Kidney (tissue), 13 donors: ENCODE measurements at regions not wholly inside any gene's neighbourhood (a gene's known extent, or its start where the extent isn't known, plus 50 kb on each side); places are given as distances from the start of the nearest gene placed in this dataset.

Experiments used
- DNase-seq, 5 donors: peaks; one replicate each; pipeline ENCODE4 v3.0.0-alpha.2; 2013 to 2020
- FAIRE-seq: peaks from 2 replicates; lab custom pipeline; 2012; peaks lifted over from hg19 to GRCh38; lab: Jason Lieb, UNC
- H3K27ac ChIP-seq, 2 donors: one replicate each; pipeline ENCODE4 v1.7.0; 2013; ENCODE audit warnings: low read depth in 2 of 2, low read length in 2 of 2, inconsistent platforms in 1 of 2
- H3K27me3 ChIP-seq: one replicate; pipeline ENCODE4 v1.7.1; 2013; ENCODE audit warnings: low read length, inconsistent platforms; ENCODE audit not compliant: control insufficient read depth, insufficient read depth
- H3K36me3 ChIP-seq, 3 donors: one replicate each; pipeline versions ENCODE4 v1.7.0 to v1.7.1; 2013; ENCODE audit warnings: low read length in 3 of 3, control low read depth in 1 of 3, inconsistent platforms in 1 of 3; ENCODE audit not compliant: insufficient read depth in 3 of 3, control insufficient read depth in 2 of 3
- H3K4me1 ChIP-seq, 3 donors: one replicate each; pipeline versions ENCODE4 v1.7.0 to v1.7.1; 2013; ENCODE audit warnings: low read length in 3 of 3, inconsistent platforms in 1 of 3, low read depth in 1 of 3; ENCODE audit not compliant: control insufficient read depth in 2 of 3, insufficient read depth in 2 of 3
- H3K4me3 ChIP-seq, 3 donors: one replicate each; pipeline versions ENCODE4 v1.7.0 to v1.8.1; 2013; ENCODE audit warnings: low read length in 3 of 3, control low read depth in 1 of 3, inconsistent platforms in 1 of 3
- H3K9ac ChIP-seq, 3 donors: one replicate each; pipeline versions ENCODE4 v1.7.0 to v1.7.1; 2013; ENCODE audit warnings: low read length in 3 of 3, control low read depth in 1 of 3, inconsistent platforms in 1 of 3
- H3K9me3 ChIP-seq, 3 donors: one replicate each; pipeline versions ENCODE4 v1.7.0 to v1.7.1; 2013; ENCODE audit warnings: low read length in 3 of 3, control low read depth in 1 of 3, inconsistent platforms in 1 of 3; ENCODE audit not compliant: control insufficient read depth in 2 of 3, insufficient read depth in 1 of 3
- intact Hi-C: fragments of 100-400 bp; cut with DNase I; formaldehyde crosslinking; loops from one replicate; pipeline ENCODE4 v1.11.1; 2022
- TF ChIP-seq, protein P1 (sequence below): IDR thresholded peaks from 3 replicates; pipeline ENCODE4 v1.5.1; 2012; ENCODE audit warnings: mild to moderate bottlenecking, moderate library complexity, borderline replicate concordance; ENCODE audit not compliant: insufficient read depth; ENCODE audit errors: extremely low read depth
- donor health status: control.
- donor health status: control.
- donor health status: control.
- donor health status: control.
- donor health status: control.
- donor health status: DM: yes; HTN: yes; CAD: no.
- donor health status: Normal renal cell carcinoma (clear cell type).

DNA sequence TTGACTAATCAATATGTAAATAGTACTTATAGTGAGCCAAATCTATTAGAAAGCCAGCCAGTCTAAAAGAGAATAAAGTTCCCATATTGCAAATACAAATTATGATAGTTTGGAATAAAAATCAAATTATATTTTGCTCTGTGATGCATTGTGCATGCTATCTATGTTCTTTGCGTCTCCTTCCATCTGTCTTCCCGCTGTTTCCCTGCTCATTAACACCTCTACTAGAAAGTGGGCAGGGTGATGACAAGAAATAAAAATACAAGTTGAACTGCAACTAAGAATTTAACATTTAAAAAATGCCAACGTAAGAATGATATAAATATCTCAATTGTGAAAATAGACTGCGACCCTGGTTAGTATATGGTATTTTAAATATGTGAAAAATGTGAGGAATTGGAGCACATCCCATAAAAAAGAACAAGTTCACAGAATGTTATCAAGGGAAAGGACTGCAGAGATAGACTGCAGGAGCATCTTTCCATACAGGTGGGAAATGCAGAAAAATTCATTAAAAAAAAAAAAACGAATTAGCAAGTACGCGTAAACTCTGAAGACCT is 157.6 kb upstream of the PDE7B start:
- H3K9me3 ChIP-seq: no peaks in the 10 kb centered on the region
- no peak for FAIRE-seq
- intact Hi-C loops: no loop called here
- no peak for DNase-seq
- TF ChIP-seq, protein P1, sequence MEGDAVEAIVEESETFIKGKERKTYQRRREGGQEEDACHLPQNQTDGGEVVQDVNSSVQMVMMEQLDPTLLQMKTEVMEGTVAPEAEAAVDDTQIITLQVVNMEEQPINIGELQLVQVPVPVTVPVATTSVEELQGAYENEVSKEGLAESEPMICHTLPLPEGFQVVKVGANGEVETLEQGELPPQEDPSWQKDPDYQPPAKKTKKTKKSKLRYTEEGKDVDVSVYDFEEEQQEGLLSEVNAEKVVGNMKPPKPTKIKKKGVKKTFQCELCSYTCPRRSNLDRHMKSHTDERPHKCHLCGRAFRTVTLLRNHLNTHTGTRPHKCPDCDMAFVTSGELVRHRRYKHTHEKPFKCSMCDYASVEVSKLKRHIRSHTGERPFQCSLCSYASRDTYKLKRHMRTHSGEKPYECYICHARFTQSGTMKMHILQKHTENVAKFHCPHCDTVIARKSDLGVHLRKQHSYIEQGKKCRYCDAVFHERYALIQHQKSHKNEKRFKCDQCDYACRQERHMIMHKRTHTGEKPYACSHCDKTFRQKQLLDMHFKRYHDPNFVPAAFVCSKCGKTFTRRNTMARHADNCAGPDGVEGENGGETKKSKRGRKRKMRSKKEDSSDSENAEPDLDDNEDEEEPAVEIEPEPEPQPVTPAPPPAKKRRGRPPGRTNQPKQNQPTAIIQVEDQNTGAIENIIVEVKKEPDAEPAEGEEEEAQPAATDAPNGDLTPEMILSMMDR: no peak
- H3K4me1 ChIP-seq: no peaks in the 10 kb centered on the region
- H3K27ac ChIP-seq: no peak overlapping the region
- H3K4me3 ChIP-seq: no peak overlapping the region
- no peak overlapping the region for H3K9ac ChIP-seq
- H3K27me3 ChIP-seq: no peaks in the 10 kb centered on the region
- no peaks in the 10 kb centered on the region for H3K36me3 ChIP-seq

GRCh38 chr6:135699705-135700104 is 151.8 kb upstream of the PDE7B start:
- Histone ChIP-seq H3K27ac (no peak overlapping the region), H3K9ac (no peak overlapping the region), H3K4me1 (no peaks in the 10 kb centered on the region), H3K36me3 (no peaks in the 10 kb centered on the region), H3K9me3 (no peaks in the 10 kb centered on the region), H3K27me3 (no peaks in the 10 kb centered on the region), H3K4me3 (no peak overlapping the region)
- intact Hi-C loops: no loop called here
- FAIRE-seq: no peak
- no peak for DNase-seq
- TF ChIP-seq, protein P1: no peak

- H3K9ac ChIP-seq: no peak overlapping the region
- DNase-seq: no peak
- no peaks in the 10 kb centered on the region for H3K36me3 ChIP-seq
- intact Hi-C loops: no loop called here
- TF ChIP-seq, protein P1: no peak
- H3K4me3 ChIP-seq: no peak overlapping the region
- H3K27me3 ChIP-seq: no peaks in the 10 kb centered on the region
- H3K9me3 ChIP-seq: no peaks in the 10 kb centered on the region
- H3K4me1 ChIP-seq: no peaks in the 10 kb centered on the region
- no peak overlapping the region for H3K27ac ChIP-seq
- no peak for FAIRE-seq
Observed at GRCh38 chr6:135701426-135701825, 150.1 kb upstream of the PDE7B start.

DNA sequence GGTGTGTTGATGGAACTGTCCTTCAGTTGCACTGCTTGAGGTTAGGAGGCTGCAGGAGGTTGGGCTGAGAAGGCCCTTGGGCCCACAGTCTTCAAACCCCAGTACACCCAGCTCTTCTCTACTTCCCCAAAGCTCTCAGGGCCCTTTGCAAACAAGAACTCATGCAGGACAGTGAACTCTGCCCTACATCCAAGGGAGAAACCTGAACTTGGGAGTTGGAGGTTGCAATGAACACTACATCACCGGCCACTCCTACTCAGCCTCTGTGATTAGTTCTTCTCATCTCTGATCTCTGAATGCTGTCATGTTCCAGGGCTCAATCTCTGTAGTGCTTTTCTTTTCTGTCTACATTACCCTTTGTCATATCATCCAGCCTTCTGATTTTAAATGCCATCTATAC is 148.5 kb upstream of the PDE7B start:
- TF ChIP-seq, protein P1: no peak
- Histone ChIP-seq H3K9ac (no peak overlapping the region), H3K4me3 (no peak overlapping the region), H3K36me3 (no peaks in the 10 kb centered on the region), H3K27ac (no peak overlapping the region), H3K27me3 (no peaks in the 10 kb centered on the region), H3K9me3 (no peaks in the 10 kb centered on the region), H3K4me1 (no peaks in the 10 kb centered on the region)
- intact Hi-C loops: no loop called here
- FAIRE-seq (no peak), DNase-seq (no peak)
